SHP77 (cell line): ENCODE measurements at regions not wholly inside any gene's neighbourhood (a gene's known extent, or its start where the extent isn't known, plus 50 kb on each side); places are given as distances from the start of the nearest gene placed in this dataset.
A peak's percentile ranks its signal among the peaks of the same experiment; 100 is the strongest.

Experiments
- DNase-seq, 2 experiments: peaks; one replicate each; lab custom pipeline; 2025; lab: John Stamatoyannopoulos, UW

DNA sequence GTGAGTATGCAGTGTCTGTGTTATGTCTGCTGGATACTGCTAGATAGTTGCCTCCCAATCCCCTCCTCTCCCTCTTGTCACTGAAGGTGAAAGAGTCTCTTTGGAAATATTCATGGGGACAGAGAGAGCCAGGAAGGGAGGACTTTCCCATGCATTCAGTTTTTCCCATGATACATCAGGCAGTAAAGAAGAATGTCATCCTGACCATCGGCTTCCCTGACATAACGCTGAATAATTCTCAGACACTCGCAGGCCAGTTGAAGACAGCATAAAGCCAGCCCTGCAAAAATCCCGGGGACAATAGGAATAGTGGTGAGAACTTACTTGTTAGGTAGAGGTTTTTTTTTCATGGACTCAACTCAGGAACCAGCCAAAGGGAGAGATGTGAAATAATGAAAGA lies 58.1 kb downstream of the KLF4 start:
- no peak for DNase-seq

GRCh38 chr9:107430071-107430470 lies 59.5 kb downstream of the KLF4 start:
- no peak for DNase-seq

DNA sequence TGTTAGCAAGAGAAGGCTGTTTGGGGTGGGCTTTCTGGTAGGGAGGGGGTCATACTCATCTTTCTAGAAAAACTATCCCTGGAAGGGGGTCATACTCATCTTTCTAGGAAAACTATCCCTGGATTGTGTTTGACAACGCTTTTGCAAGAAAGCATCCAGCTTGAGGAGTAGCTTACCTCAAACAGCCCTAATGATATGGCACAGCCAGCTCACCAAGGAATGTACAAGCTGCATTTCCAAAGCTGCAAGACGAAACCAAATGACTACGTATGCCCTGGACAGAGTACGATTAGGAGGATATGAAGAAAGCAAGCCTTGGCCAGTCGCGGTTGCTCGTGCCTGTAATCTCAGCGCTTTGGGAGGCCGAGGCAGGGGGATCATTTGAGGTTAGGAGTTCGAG lies 63.4 kb downstream of the KLF4 start:
- no peak for DNase-seq

DNA sequence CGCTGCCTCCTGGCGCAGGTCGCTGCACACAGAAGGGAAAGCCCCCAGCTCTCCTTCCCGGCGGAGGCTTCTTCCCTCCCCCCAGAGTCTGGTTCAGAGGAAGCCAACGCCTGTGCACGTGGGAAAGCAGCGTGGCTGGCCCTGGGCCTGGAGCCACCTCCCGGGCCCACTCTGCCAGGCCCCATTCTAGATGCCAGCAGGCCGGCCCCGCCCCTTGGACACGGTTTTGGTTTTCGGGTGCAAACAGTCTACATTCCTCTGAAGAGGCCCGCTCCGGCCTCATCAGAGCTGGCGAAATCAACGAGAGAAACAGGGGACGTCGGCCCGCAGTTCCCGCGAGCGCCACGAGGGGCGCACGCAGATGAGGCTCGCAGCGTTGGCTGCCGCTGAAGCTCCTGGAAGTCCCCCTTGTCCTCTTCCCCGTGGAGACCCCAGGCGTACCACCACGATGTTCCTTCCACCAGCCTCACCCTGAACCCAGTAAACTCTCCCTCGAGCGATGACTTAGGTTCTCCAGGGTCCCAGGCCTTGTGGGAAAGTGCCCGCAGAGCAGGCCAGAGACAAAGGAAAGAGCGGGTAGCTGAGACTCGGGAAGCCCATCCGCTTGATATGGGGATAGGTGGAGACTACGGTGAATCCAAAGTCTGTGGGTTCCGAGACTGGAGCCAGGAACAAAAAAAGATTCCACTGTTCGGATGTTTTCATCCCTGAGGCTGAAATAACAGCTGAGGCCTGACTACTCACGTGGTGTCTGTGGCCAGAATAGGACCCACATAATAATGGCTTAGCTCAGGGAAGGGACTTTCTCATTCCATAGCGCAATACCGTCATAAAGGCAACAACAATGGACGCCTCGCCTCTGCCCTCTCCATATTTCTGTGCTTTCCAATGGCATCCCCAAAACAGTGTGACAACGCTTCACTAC lies 64.2 kb downstream of the KLF4 start:
- peak in 1 of 2 experiments; percentile 42 for DNase-seq

GRCh38 chr9:107423540-107423939 lies 66.0 kb downstream of the KLF4 start:
- DNase-seq = no peak

- peak; percentile 53 to 82 for DNase-seq
These were observed 67.1 kb downstream of the KLF4 start for GRCh38 chr9:107422189-107423185.

DNA sequence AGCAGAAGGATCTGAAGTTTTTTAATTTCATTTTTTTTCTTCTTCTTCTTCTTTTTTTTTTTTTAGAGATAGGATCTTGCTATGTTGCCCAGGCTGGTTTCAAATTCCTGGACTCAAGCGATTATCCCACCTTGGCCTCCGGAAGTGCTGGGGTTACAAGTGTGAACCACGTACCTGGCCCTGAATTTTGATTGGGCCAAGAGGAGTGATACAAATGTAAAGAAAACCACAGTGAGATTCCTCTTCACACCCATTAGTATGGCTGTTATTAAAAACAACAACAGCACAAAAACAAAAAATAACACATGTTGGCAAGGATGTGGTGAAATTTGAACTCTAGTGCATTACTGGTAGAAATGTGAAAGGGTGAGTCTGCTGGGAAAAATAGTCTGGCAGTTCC lies 79.1 kb downstream of the KLF4 start:
- no peak for DNase-seq

- DNase-seq = no peak
These were observed 79.8 kb downstream of the KLF4 start for GRCh38 chr9:107409581-107410389.

GRCh38 chr9:107407675-107408074 lies 81.9 kb downstream of the KLF4 start:
- DNase-seq = no peak

DNA sequence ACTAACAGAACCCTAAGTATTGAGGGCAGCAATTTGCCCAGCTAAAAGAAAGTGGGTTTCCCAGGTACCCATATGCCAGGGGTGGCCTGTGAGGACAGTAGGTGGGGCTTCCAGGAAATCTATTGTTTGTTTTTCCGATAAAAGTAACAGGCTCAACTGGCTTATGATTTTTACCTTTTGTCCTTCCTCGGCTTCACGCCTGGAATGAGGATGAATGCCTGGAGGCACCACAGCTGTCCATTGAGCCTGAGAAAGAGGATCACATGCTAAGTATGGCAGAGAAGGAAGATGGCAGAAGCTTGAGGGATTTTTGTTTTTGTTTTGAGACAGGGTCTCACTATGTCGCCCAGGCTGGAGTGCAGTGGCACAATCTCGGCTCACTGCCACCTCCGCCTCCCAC lies 84.1 kb downstream of the KLF4 start:
- no peak for DNase-seq

DNA sequence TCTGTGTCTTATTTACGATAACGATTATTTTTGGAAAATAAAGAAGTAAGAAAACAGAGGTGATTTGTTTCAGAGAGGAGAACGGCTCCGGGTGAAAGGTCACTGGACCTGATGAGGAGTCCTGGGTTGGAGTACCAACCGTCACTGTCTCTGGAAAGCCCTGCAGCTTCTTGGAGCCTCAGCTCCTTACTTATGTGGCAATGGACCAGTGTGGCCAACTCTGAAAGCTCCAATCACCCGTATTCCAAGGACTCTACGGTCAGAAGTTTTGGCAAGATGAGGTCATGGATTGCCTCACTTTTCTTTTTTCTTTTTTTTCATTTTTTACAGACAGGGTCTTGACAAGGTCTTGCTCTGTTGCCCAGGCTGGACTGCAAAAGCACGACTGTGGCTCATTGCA lies 84.8 kb downstream of the KLF4 start:
- no peak for DNase-seq

DNA sequence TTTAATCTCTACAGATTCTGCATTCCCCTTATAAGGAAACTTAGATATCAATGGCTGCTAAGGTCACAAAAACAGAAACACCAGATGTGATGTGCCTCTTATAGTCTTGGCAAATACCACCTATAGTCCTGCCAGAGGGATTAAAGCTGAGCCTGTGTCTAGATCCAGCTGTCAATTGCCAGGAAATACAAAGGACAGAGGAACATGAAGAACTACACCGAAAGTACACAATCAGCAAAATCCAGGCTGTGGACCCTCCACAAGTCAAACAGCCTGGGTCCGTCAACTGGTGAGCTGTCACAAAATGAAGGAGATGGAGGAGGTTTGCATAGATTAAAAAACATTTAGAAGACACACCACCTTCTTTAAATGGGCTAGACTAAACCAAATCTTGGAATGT lies 85.4 kb downstream of the KLF4 start:
- no peak for DNase-seq

- no peak for DNase-seq
These were observed 92.2 kb downstream of the KLF4 start for GRCh38 chr9:107397076-107398044.

DNA sequence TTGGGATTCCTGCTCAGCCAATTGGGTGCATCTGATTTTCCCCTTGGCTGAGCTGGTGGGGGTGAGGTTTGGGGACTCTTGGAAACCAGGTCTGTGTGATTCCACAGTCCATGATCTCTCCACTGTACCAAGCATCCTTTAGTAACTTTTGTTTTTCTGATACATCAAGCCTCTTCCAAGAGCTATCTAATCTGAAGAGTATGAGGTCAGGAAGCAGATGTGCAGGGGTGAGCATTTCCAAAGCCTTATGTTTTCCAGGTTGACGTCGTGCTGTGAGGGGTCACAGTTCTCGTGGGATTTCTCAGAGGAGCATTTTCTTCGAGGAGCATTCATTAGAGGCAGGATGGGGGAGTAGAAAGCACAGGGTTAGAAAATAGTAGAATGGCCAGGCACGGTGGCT lies 95.3 kb downstream of the KLF4 start:
- DNase-seq = no peak

- DNase-seq = no peak
These were observed 98.8 kb downstream of the KLF4 start for GRCh38 chr9:107390778-107391177.

DNA sequence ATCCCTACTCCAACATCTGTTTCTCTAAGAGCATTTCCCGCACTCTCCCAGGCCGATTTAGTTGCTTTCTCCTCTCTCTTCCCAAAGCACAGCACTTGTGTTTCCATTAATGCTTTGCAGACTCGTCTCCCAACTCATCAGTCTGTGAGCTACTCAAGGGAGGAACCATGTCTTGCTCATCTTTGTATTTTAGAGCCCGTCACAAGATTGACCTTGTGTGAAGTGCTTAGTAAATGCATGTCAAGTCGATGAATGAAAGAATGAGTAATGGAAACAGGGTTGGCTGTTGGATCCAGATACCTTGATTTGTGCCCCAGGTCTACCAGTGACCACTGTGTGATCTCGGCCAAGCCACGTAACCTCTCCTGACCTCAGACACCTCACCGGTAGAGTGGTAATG lies 99.3 kb downstream of the KLF4 start:
- no peak for DNase-seq

DNA sequence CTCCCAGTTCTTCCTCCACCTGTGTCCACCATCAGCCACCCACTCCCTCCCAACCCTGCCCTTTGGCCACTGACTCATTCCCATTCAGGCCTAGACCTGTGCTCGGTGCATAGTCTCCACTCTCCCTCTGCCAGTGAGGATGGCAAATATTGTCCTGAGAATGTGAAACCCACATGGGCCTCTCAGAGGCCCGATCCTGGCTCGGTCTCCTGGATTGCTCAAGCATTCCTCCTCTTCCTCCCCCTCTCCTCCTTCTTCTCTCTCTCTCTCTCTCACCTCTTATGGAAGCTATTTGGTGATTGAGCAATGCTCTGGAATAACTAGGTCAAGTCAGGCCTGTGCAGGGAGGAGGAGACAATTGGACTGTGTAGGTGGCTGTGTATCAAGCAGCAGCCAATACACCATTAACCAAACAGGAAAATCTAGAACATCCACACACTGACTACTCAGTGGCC lies 99.9 kb downstream of the KLF4 start:
- DNase-seq = no peak

DNA sequence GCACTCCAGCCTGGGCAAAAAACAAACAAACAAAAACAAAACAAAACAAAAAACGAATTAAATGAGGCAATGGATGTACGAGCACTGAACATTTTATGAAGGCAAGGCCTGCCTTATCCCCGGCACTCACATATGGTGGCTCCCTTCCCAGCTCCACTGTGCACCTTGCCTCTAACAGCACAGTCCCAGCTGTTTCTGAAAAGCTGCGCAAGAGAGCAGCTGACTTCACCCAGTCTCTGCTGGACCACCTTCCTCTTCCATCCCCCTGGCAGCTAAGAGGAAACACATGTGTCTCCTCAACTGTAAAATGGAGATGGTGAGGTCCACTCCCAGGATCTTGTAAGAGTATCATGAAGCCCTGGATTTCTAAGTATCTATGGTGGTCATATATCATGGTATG lies 100.7 kb downstream of the KLF4 start:
- no peak for DNase-seq

- DNase-seq = no peak
These were observed 102.2 kb downstream of the KLF4 start for GRCh38 chr9:107387409-107387808.

GRCh38 chr9:107386396-107386795 lies 103.2 kb downstream of the KLF4 start:
- no peak for DNase-seq
